ENCODE measurements at regions not wholly inside any gene's neighbourhood (a gene's known extent, or its start where the extent isn't known, plus 50 kb on each side); places are given as distances from the start of the nearest gene placed in this dataset.

DNA sequence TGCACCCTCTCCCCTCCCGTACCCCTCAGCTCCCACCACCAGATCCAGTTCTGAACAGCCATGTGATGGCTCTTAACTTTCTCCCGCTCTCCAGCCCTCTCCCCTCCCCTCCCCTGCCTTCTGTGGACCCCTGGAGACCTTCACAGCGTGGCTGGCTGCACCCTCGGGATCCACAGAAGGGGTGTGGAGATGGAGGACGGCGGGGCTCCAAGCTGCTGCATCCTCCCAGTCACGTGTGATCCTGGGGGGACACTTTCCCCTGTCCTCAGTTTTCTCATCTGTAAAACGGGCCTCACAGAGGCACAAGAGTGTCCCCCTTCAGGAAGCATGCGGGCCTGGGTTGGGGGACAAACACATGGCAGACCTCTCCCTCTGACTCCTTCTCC is 276.0 kb upstream of the MVB12B start (continued):
- TF ChIP-seq, protein P1, sequence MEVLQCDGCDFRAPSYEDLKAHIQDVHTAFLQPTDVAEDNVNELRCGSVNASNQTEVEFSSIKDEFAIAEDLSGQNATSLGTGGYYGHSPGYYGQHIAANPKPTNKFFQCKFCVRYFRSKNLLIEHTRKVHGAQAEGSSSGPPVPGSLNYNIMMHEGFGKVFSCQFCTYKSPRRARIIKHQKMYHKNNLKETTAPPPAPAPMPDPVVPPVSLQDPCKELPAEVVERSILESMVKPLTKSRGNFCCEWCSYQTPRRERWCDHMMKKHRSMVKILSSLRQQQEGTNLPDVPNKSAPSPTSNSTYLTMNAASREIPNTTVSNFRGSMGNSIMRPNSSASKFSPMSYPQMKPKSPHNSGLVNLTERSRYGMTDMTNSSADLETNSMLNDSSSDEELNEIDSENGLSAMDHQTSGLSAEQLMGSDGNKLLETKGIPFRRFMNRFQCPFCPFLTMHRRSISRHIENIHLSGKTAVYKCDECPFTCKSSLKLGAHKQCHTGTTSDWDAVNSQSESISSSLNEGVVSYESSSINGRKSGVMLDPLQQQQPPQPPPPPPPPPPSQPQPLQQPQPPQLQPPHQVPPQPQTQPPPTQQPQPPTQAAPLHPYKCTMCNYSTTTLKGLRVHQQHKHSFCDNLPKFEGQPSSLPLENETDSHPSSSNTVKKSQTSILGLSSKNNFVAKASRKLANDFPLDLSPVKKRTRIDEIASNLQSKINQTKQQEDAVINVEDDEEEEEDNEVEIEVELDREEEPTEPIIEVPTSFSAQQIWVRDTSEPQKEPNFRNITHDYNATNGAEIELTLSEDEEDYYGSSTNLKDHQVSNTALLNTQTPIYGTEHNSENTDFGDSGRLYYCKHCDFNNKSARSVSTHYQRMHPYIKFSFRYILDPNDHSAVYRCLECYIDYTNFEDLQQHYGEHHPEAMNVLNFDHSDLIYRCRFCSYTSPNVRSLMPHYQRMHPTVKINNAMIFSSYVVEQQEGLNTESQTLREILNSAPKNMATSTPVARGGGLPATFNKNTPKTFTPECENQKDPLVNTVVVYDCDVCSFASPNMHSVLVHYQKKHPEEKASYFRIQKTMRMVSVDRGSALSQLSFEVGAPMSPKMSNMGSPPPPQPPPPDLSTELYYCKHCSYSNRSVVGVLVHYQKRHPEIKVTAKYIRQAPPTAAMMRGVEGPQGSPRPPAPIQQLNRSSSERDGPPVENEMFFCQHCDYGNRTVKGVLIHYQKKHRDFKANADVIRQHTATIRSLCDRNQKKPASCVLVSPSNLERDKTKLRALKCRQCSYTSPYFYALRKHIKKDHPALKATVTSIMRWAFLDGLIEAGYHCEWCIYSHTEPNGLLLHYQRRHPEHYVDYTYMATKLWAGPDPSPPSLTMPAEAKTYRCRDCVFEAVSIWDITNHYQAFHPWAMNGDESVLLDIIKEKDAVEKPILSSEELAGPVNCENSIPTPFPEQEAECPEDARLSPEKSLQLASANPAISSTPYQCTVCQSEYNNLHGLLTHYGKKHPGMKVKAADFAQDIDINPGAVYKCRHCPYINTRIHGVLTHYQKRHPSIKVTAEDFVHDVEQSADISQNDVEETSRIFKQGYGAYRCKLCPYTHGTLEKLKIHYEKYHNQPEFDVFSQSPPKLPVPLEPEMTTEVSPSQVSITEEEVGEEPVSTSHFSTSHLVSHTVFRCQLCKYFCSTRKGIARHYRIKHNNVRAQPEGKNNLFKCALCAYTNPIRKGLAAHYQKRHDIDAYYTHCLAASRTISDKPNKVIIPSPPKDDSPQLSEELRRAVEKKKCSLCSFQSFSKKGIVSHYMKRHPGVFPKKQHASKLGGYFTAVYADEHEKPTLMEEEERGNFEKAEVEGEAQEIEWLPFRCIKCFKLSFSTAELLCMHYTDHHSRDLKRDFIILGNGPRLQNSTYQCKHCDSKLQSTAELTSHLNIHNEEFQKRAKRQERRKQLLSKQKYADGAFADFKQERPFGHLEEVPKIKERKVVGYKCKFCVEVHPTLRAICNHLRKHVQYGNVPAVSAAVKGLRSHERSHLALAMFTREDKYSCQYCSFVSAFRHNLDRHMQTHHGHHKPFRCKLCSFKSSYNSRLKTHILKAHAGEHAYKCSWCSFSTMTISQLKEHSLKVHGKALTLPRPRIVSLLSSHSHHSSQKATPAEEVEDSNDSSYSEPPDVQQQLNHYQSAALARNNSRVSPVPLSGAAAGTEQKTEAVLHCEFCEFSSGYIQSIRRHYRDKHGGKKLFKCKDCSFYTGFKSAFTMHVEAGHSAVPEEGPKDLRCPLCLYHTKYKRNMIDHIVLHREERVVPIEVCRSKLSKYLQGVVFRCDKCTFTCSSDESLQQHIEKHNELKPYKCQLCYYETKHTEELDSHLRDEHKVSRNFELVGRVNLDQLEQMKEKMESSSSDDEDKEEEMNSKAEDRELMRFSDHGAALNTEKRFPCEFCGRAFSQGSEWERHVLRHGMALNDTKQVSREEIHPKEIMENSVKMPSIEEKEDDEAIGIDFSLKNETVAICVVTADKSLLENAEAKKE (CRISPR knock-in tag; IDR thresholded peaks at IDR 0.05), result no peak
- no peak for TF ChIP-seq JUNB (IDR thresholded peaks at IDR 0.05; ENCODE audit: unreplicated experiment)
- TF ChIP-seq, protein P2, sequence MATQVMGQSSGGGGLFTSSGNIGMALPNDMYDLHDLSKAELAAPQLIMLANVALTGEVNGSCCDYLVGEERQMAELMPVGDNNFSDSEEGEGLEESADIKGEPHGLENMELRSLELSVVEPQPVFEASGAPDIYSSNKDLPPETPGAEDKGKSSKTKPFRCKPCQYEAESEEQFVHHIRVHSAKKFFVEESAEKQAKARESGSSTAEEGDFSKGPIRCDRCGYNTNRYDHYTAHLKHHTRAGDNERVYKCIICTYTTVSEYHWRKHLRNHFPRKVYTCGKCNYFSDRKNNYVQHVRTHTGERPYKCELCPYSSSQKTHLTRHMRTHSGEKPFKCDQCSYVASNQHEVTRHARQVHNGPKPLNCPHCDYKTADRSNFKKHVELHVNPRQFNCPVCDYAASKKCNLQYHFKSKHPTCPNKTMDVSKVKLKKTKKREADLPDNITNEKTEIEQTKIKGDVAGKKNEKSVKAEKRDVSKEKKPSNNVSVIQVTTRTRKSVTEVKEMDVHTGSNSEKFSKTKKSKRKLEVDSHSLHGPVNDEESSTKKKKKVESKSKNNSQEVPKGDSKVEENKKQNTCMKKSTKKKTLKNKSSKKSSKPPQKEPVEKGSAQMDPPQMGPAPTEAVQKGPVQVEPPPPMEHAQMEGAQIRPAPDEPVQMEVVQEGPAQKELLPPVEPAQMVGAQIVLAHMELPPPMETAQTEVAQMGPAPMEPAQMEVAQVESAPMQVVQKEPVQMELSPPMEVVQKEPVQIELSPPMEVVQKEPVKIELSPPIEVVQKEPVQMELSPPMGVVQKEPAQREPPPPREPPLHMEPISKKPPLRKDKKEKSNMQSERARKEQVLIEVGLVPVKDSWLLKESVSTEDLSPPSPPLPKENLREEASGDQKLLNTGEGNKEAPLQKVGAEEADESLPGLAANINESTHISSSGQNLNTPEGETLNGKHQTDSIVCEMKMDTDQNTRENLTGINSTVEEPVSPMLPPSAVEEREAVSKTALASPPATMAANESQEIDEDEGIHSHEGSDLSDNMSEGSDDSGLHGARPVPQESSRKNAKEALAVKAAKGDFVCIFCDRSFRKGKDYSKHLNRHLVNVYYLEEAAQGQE (IDR thresholded peaks at IDR 0.05; ENCODE audit: unreplicated experiment), result no peak

DNA sequence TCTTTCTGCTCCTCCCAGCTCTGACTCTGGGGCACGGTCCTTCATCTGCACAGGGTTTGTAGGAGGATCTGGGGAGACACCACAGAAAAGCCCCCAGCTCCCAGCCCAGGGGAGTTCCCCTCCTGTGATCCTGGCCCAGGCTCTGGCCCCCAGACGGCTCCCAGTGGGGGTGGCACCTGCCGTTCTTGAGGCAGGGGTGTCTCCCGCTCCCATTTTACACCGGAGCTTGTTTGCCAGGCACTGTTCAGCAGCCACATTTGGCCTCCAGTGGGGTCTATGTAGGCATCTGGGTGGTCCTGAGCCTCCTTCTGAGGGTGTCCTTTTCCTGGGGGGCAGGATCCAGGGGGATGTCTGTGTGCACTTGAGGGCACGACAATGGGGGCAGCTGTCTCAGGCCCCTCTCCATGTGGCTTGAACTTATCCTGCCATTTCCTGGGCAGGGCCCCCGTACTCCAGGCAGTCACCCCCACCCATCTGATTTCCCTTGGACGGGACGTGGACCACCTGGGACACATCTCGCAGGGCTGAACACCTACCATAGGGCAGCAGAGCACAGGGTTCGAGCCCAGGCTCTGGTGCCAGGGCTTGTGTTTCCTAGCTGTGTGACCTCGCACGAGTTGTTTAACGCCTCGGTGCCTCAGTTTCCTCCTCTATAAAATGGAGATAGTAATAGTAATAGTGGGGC is 275.0 kb upstream of the MVB12B start:
- Mint-ChIP-seq H3K9me3 (no peaks in the 10 kb centered on the region), H3K27me3 (ENCODE audit: insufficient read depth, low read depth, poor library complexity) (peaks cover 3% of the 10 kb centered on the region), H3K36me3 (ENCODE audit: low read depth) (no peaks in the 10 kb centered on the region), H3K27ac (no peak overlapping the region), H3K4me1 (peaks cover 4% of the 10 kb centered on the region; the same call in 1 of the 3 replicates), H3K4me3 (no peak overlapping the region)
- ATAC-seq (no peak), DNase-seq (ENCODE audit: low spot score) (no peak)
- no peaks in the 10 kb centered on the region for H3K27me3 ChIP-seq (ENCODE audit: insufficient read depth)
- H3K4me2 ChIP-seq, result no peak overlapping the region
- no peaks in the 10 kb centered on the region for H3K9me2 ChIP-seq (ENCODE audit: insufficient read depth)
- H3K4me3 ChIP-seq, result no peak overlapping the region
- H3K27ac ChIP-seq (ENCODE audit: low read depth), result no peak overlapping the region
- H4K20me1 ChIP-seq (replicated peaks; ENCODE audit: insufficient read depth), result no peaks in the 10 kb centered on the region
- no peaks in the 10 kb centered on the region for H3K36me3 ChIP-seq (ENCODE audit: insufficient read depth)
- H3F3A ChIP-seq (replicated peaks; ENCODE audit: low read depth), result no peaks in the 10 kb centered on the region
- no peaks in the 10 kb centered on the region for H3K4me1 ChIP-seq (ENCODE audit: insufficient read depth)
- H2AFZ ChIP-seq, result no peak overlapping the region
- H3K79me2 ChIP-seq (replicated peaks; ENCODE audit: insufficient read depth), result no peaks in the 10 kb centered on the region
- no peak for TF ChIP-seq STAT1 (IDR thresholded peaks at IDR 0.05; ENCODE audit: unreplicated experiment)
- TF ChIP-seq NANOG (IDR thresholded peaks at IDR 0.05; ENCODE audit: borderline replicate concordance), result no peak
- no peak for TF ChIP-seq EZH2 (IDR thresholded peaks at IDR 0.05; ENCODE audit: low read depth, unreplicated experiment)
- TF ChIP-seq, protein P3, sequence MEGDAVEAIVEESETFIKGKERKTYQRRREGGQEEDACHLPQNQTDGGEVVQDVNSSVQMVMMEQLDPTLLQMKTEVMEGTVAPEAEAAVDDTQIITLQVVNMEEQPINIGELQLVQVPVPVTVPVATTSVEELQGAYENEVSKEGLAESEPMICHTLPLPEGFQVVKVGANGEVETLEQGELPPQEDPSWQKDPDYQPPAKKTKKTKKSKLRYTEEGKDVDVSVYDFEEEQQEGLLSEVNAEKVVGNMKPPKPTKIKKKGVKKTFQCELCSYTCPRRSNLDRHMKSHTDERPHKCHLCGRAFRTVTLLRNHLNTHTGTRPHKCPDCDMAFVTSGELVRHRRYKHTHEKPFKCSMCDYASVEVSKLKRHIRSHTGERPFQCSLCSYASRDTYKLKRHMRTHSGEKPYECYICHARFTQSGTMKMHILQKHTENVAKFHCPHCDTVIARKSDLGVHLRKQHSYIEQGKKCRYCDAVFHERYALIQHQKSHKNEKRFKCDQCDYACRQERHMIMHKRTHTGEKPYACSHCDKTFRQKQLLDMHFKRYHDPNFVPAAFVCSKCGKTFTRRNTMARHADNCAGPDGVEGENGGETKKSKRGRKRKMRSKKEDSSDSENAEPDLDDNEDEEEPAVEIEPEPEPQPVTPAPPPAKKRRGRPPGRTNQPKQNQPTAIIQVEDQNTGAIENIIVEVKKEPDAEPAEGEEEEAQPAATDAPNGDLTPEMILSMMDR (conservative IDR thresholded peaks at IDR 0.05; ENCODE audit: low read depth in 2 of 2), result no peak
- no peak for TF ChIP-seq JUNB (IDR thresholded peaks at IDR 0.05; ENCODE audit: unreplicated experiment)

Data from GM23338 (cell line).